ENCODE measurements at regions not wholly inside any gene's neighbourhood (a gene's known extent, or its start where the extent isn't known, plus 50 kb on each side); places are given as distances from the start of the nearest gene placed in this dataset.

DNA sequence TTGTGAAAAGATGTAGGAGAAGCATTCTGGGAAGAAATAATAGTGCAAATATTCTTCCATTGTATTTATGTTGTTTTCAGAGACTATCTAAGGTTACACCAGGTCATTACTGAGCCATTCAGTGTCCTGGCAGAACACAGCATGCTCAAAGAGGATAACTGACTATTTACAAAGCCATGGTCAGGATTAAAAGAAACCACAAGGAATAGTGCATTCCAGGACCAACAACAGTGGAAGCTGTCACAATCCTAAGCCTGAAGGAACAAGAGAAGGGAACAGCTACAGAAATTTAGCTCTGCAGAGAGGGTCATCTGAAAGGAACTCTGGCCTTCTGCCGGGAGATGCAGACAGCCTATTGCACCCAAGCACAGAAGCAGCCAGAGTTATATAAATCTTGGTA is 116.7 kb downstream of the DSC3 start:
- Histone ChIP-seq H2AFZ (no peak overlapping the region), H3K36me3 (replicated peaks; ENCODE audit: insufficient read depth, low read depth) (no peaks in the 10 kb centered on the region), H4K20me1 (ENCODE audit: insufficient read depth, poor library complexity, severe bottlenecking) (no peaks in the 10 kb centered on the region), H3K9me2 (replicated peaks; ENCODE audit: insufficient read depth) (no peaks in the 10 kb centered on the region), H3K4me3 (no peak overlapping the region), H3K27ac (no peak overlapping the region), H3K27me3 (no peaks in the 10 kb centered on the region), H3K79me2 (no peaks in the 10 kb centered on the region), H3K4me1 (ENCODE audit: insufficient read depth) (no peaks in the 10 kb centered on the region), H3K9me3 (ENCODE audit: low read depth) (no peaks in the 10 kb centered on the region), H3K4me2 (no peak overlapping the region)
- TF ChIP-seq, protein P1, sequence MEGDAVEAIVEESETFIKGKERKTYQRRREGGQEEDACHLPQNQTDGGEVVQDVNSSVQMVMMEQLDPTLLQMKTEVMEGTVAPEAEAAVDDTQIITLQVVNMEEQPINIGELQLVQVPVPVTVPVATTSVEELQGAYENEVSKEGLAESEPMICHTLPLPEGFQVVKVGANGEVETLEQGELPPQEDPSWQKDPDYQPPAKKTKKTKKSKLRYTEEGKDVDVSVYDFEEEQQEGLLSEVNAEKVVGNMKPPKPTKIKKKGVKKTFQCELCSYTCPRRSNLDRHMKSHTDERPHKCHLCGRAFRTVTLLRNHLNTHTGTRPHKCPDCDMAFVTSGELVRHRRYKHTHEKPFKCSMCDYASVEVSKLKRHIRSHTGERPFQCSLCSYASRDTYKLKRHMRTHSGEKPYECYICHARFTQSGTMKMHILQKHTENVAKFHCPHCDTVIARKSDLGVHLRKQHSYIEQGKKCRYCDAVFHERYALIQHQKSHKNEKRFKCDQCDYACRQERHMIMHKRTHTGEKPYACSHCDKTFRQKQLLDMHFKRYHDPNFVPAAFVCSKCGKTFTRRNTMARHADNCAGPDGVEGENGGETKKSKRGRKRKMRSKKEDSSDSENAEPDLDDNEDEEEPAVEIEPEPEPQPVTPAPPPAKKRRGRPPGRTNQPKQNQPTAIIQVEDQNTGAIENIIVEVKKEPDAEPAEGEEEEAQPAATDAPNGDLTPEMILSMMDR (IDR thresholded peaks at IDR 0.05; ENCODE audit: poor library complexity), result no peak
- TF ChIP-seq EZH2phosphoT487 (IDR thresholded peaks at IDR 0.05; ENCODE audit: low read depth, severe bottlenecking, unreplicated experiment), result no peak
- no peak for TF ChIP-seq EZH2 (IDR thresholded peaks at IDR 0.05; ENCODE audit: borderline replicate concordance)
- 86% methylated on average over 1 of the region's 1 CpG for WGBS (ENCODE audit: low lambda C conversion rate, missing lambda C conversion rate)
- DNase-seq (ENCODE audit: low spot score), result no peak

DNA sequence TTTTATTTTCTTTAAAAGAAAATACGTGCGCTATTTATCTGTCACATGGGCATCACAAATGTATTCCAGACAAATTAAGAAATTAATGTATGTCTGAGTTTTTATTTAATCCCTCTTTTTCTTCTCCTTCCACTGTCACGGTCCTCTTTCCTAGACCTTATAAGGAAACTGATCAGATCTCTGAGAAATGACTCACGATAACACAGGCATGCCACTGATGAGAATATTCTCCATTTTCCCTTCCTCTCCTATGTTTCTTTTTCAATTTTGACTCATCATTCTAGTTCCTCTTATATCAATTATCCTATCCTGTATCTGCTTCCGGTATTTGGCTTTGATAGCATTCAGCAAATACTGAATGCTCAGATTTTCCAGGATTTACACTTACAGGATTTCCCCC is 121.8 kb downstream of the DSC3 start:
- H3K27me3 ChIP-seq, result no peaks in the 10 kb centered on the region
- no peak overlapping the region for H3K4me3 ChIP-seq
- no peak for DNase-seq (ENCODE audit: low spot score)
- no peak overlapping the region for H3K4me2 ChIP-seq
- no peaks in the 10 kb centered on the region for H3K4me1 ChIP-seq (ENCODE audit: insufficient read depth)
- H3K36me3 ChIP-seq (replicated peaks; ENCODE audit: insufficient read depth, low read depth), result no peaks in the 10 kb centered on the region
- no peaks in the 10 kb centered on the region for H4K20me1 ChIP-seq (ENCODE audit: insufficient read depth, poor library complexity, severe bottlenecking)
- 93% methylated on average over 5 of the region's 5 CpGs for WGBS (ENCODE audit: low lambda C conversion rate, missing lambda C conversion rate)
- H3K9me2 ChIP-seq (replicated peaks; ENCODE audit: insufficient read depth), result no peaks in the 10 kb centered on the region
- no peak for TF ChIP-seq EZH2 (IDR thresholded peaks at IDR 0.05; ENCODE audit: borderline replicate concordance)
- no peak for TF ChIP-seq EZH2phosphoT487 (IDR thresholded peaks at IDR 0.05; ENCODE audit: low read depth, severe bottlenecking, unreplicated experiment)
- TF ChIP-seq, protein P1 (IDR thresholded peaks at IDR 0.05; ENCODE audit: poor library complexity), result no peak
- H2AFZ ChIP-seq, result no peak overlapping the region
- H3K9me3 ChIP-seq (ENCODE audit: low read depth), result no peaks in the 10 kb centered on the region
- H3K79me2 ChIP-seq, result no peaks in the 10 kb centered on the region
- no peak overlapping the region for H3K27ac ChIP-seq

DNA sequence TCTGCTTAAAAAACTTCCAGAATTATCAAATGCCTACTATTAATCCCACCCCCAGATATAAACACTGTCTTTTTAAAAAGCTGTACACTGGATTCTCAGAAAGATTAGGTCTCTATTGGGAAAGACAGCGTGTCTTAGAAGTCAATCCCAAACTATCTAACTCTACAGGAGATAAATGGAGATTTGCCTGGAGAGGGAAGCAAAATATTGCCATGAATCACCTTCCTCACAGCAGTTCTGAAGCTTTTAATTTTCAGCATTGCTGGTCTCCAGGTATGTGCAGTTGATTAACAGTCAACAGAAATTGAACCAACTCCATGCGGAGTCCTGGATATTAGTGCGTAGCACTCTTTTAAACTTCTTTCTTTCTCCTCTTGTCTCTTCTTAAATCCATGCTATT is 122.2 kb downstream of the DSC3 start:
- Histone ChIP-seq H4K20me1 (ENCODE audit: insufficient read depth, poor library complexity, severe bottlenecking) (no peaks in the 10 kb centered on the region), H3K4me1 (ENCODE audit: insufficient read depth) (no peaks in the 10 kb centered on the region), H3K4me3 (no peak overlapping the region), H3K27ac (no peak overlapping the region), H3K4me2 (no peak overlapping the region), H3K9me2 (replicated peaks; ENCODE audit: insufficient read depth) (no peaks in the 10 kb centered on the region), H3K9me3 (ENCODE audit: low read depth) (no peaks in the 10 kb centered on the region), H2AFZ (no peak overlapping the region), H3K27me3 (no peaks in the 10 kb centered on the region), H3K79me2 (no peaks in the 10 kb centered on the region), H3K36me3 (replicated peaks; ENCODE audit: insufficient read depth, low read depth) (no peaks in the 10 kb centered on the region)
- 84% methylated on average over 3 of the region's 3 CpGs for WGBS (ENCODE audit: low lambda C conversion rate, missing lambda C conversion rate)
- TF ChIP-seq, protein P1 (IDR thresholded peaks at IDR 0.05; ENCODE audit: poor library complexity), result no peak
- TF ChIP-seq EZH2 (IDR thresholded peaks at IDR 0.05; ENCODE audit: borderline replicate concordance), result no peak
- DNase-seq (ENCODE audit: low spot score), result no peak

DNA sequence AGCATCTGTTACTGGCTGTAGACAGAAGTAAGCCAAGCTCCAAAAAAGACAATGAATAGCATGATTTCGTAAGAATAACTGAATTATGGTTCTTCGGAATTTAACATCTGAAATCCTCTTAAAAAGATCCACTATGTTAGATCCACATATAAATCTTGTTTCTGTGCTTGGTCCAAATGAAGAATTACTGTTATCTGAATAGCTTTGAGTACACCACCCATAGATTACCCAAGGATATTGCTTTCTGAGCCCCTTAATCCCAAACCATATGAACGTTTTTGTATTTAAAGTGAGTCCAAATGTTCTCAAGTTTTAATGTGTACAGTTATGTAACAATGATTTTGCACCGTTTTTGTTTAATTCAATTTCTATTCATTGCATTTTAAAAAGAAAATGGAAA is 124.9 kb downstream of the DSC3 start:
- Histone ChIP-seq H3K27me3 (no peaks in the 10 kb centered on the region), H3K4me2 (no peak overlapping the region), H3K9me2 (replicated peaks; ENCODE audit: insufficient read depth) (no peaks in the 10 kb centered on the region), H3K79me2 (no peaks in the 10 kb centered on the region), H2AFZ (no peak overlapping the region), H3K4me1 (ENCODE audit: insufficient read depth) (no peaks in the 10 kb centered on the region), H3K27ac (no peak overlapping the region), H3K36me3 (replicated peaks; ENCODE audit: insufficient read depth, low read depth) (no peaks in the 10 kb centered on the region), H3K9me3 (ENCODE audit: low read depth) (no peaks in the 10 kb centered on the region), H3K4me3 (no peak overlapping the region), H4K20me1 (ENCODE audit: insufficient read depth, poor library complexity, severe bottlenecking) (no peaks in the 10 kb centered on the region)
- no peak for DNase-seq (ENCODE audit: low spot score)
- WGBS (ENCODE audit: low lambda C conversion rate, missing lambda C conversion rate), result 60% methylated on average over 4 of the region's 4 CpGs
- no peak for TF ChIP-seq EZH2 (IDR thresholded peaks at IDR 0.05; ENCODE audit: borderline replicate concordance)
- no peak for TF ChIP-seq EZH2phosphoT487 (IDR thresholded peaks at IDR 0.05; ENCODE audit: low read depth, severe bottlenecking, unreplicated experiment)
- TF ChIP-seq, protein P1 (IDR thresholded peaks at IDR 0.05; ENCODE audit: poor library complexity), result no peak

All from hepatocyte (in vitro differentiated cells).